Gastrocnemius medialis (tissue), 4 donors: ENCODE measurements at regions not wholly inside any gene's neighbourhood (a gene's known extent, or its start where the extent isn't known, plus 50 kb on each side); places are given as distances from the start of the nearest gene placed in this dataset.

Experiments used
- CTCF ChIP-seq, 5 experiments: fragments of 450-650 bp in 3 of 5; fragments of 200-600 bp in 2 of 5; sonication (generic) in 2 of 5; IDR thresholded peaks in 4 of 5; conservative IDR thresholded peaks in 1 of 5; 1 replicate in 4 of 5; 2 replicates in 1 of 5; pipeline ENCODE4 v1.5.1; 2016 to 2019; ENCODE audit warnings: antibody characterized with exemption in 5 of 5, mild to moderate bottlenecking in 3 of 5, moderate library complexity in 3 of 5
- POLR2A ChIP-seq, 2 donors: fragments of 450-650 bp; IDR thresholded peaks; one replicate each; pipeline ENCODE4 v1.6.1; 2017; ENCODE audit warnings: antibody characterized with exemption in 2 of 2, mild to moderate bottlenecking in 2 of 2, moderate library complexity in 2 of 2

- TF ChIP-seq CTCF (IDR thresholded peaks at IDR 0.05 in 4 of 5, conservative IDR thresholded peaks at IDR 0.05 in 1 of 5) (no peak), POLR2A (IDR thresholded peaks at IDR 0.05) (no peak)
These were observed 190.3 kb upstream of the AHR start for GRCh38 chr7:17108049-17108584.
